ENCODE measurements at regions not wholly inside any gene's neighbourhood (a gene's known extent, or its start where the extent isn't known, plus 50 kb on each side); places are given as distances from the start of the nearest gene placed in this dataset.

GRCh38 chr6:148166339-148166968 lies 176.2 kb upstream of the SASH1 start:
- Histone ChIP-seq H3K4me1 (ENCODE audit: control insufficient read depth in 1 of 2, insufficient read depth in 1 of 2, low read depth in 1 of 2, low read length in 1 of 2) (no peaks in the 10 kb centered on the region), H3K36me3 (no peaks in the 10 kb centered on the region), H3K27me3 (no peaks in the 10 kb centered on the region), H3K9me3 (no peaks in the 10 kb centered on the region), H3K4me3 (ENCODE audit: low read depth in 1 of 2, low read length in 1 of 2) (no peak overlapping the region), H3K27ac (no peak overlapping the region)
- no peak for TF ChIP-seq CTCF (IDR thresholded peaks at IDR 0.05)

GRCh38 chr6:148169706-148170105 lies 172.9 kb upstream of the SASH1 start:
- no peak overlapping the region for H3K27ac ChIP-seq
- no peaks in the 10 kb centered on the region for H3K36me3 ChIP-seq
- H3K27me3 ChIP-seq, result no peaks in the 10 kb centered on the region
- H3K4me1 ChIP-seq (ENCODE audit: control insufficient read depth in 1 of 2, insufficient read depth in 1 of 2, low read depth in 1 of 2, low read length in 1 of 2), result no peaks in the 10 kb centered on the region
- H3K9me3 ChIP-seq, result no peaks in the 10 kb centered on the region
- no peak overlapping the region for H3K4me3 ChIP-seq (ENCODE audit: low read depth in 1 of 2, low read length in 1 of 2)
- no peak for TF ChIP-seq CTCF (IDR thresholded peaks at IDR 0.05)

- H3K9me3 ChIP-seq, result no peaks in the 10 kb centered on the region
- no peak for TF ChIP-seq CTCF (IDR thresholded peaks at IDR 0.05)
- H3K4me3 ChIP-seq (ENCODE audit: low read depth in 1 of 2, low read length in 1 of 2), result no peak overlapping the region
- no peaks in the 10 kb centered on the region for H3K4me1 ChIP-seq (ENCODE audit: control insufficient read depth in 1 of 2, insufficient read depth in 1 of 2, low read depth in 1 of 2, low read length in 1 of 2)
- H3K27ac ChIP-seq, result no peak overlapping the region
- H3K36me3 ChIP-seq, result no peaks in the 10 kb centered on the region
- no peaks in the 10 kb centered on the region for H3K27me3 ChIP-seq
Measured at GRCh38 chr6:148170286-148170685, 172.4 kb upstream of the SASH1 start.

- Histone ChIP-seq H3K36me3 (no peaks in the 10 kb centered on the region), H3K4me1 (ENCODE audit: control insufficient read depth in 1 of 2, insufficient read depth in 1 of 2, low read depth in 1 of 2, low read length in 1 of 2) (no peaks in the 10 kb centered on the region), H3K9me3 (no peaks in the 10 kb centered on the region), H3K4me3 (ENCODE audit: low read depth in 1 of 2, low read length in 1 of 2) (no peak overlapping the region), H3K27me3 (no peaks in the 10 kb centered on the region), H3K27ac (no peak overlapping the region)
- no peak for TF ChIP-seq CTCF (IDR thresholded peaks at IDR 0.05)
Measured at GRCh38 chr6:148173548-148173947, 169.1 kb upstream of the SASH1 start.

GRCh38 chr6:148175550-148176188 lies 167.0 kb upstream of the SASH1 start:
- TF ChIP-seq CTCF (IDR thresholded peaks at IDR 0.05), result no peak
- H3K27ac ChIP-seq, result no peak overlapping the region
- no peaks in the 10 kb centered on the region for H3K4me1 ChIP-seq (ENCODE audit: control insufficient read depth in 1 of 2, insufficient read depth in 1 of 2, low read depth in 1 of 2, low read length in 1 of 2)
- no peaks in the 10 kb centered on the region for H3K27me3 ChIP-seq
- H3K4me3 ChIP-seq (ENCODE audit: low read depth in 1 of 2, low read length in 1 of 2), result no peak overlapping the region
- H3K36me3 ChIP-seq, result no peaks in the 10 kb centered on the region
- H3K9me3 ChIP-seq, result no peaks in the 10 kb centered on the region

All from neutrophil (primary cell).